ENCODE measurements at regions not wholly inside any gene's neighbourhood (a gene's known extent, or its start where the extent isn't known, plus 50 kb on each side); places are given as distances from the start of the nearest gene placed in this dataset.
"Not testable (repeated sequence)": the region's sequence is repeated elsewhere in the genome, so short reads cannot be mapped to it uniquely, and the experiment has no call there.

DNA sequence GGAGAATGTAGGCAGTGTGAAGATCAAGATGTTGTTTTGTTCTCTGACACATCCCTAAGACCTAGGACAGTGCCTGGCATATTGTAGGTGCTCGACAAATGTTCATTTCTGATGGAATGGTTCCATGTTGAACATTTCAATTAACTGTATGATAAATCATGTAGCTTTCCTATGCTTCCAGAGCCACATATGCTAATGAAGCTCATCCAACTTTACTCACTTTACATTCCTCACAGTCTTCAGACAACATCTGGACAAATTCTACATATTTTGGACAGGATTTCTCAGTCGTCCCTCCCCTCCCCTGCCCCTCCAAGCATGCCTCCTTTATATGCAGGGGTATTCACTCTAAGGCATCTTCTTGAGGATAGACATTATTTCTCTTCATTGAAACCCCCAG lies 177.9 kb downstream of the BLID start:
- no peak for DNase-seq (ENCODE audit: low spot score)

DNA sequence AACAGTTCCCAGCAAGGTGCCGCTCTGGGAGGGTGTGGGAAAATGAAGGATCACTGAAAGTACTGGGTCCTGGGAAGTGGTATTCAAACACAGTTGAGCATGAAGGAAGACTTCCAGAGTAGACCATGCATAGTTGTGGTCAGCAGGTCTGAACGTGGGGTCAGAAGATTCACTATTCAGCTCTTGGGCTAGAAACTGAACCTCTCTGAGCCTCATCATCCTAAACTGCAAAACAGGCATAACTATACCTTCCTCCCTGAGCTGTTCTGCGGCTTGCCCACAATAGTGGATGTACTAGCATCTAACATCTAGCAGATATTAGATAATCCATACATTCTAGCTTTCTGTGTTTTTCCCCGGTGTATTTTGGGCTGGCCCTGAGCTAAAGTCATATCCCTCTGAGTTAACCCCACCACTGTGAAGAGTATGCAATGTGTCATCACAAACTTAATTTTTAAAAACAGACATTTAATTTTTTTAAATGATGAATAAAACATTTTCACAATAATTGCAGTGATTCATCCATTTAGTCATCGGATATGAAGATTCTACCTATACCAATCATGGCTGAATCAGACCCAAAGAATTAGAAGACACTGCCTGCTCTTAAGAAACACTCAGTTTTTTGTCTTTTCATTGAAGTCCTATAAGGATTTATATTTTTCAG lies 179.1 kb downstream of the BLID start:
- DNase-seq (ENCODE audit: low spot score) = peak; percentile 44

DNA sequence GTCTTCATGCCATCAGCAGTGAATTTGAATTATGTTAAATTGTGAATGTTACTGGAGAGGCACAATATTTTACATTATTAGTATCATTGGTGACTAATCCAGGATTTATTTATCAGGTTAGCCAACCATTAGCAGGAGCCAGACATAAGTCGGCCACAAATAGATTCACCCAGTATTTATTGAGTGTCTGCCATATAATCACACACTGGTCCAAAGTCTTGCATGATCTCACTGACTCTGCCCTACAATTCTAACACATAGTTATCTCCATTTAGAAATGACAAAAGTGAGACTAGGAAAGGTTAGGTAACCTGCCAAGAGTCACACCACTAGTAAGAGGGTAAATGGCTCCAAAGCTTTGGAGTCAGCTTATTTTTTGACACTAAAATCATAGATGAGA lies 179.6 kb downstream of the BLID start:
- DNase-seq (ENCODE audit: low spot score) = no peak

DNA sequence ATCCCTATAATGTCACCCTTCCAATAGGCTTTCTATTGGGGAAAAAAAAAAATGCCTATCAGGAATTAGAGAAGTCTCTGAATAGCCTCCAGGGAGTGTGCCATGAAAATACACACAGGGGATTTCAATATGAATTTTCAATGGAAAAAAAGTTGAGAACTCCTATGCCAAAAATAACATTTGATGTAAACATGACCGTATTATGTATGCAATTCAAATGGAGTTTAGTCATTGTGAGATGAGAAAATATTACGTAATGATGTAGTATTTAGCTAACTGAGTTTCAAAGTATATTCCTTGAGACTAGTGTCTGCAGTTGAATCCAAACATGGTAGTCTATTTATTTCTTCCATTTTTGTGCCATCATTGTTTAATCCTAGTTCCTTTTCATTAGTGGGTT lies 182.3 kb downstream of the BLID start:
- no peak for DNase-seq (ENCODE audit: low spot score)

DNA sequence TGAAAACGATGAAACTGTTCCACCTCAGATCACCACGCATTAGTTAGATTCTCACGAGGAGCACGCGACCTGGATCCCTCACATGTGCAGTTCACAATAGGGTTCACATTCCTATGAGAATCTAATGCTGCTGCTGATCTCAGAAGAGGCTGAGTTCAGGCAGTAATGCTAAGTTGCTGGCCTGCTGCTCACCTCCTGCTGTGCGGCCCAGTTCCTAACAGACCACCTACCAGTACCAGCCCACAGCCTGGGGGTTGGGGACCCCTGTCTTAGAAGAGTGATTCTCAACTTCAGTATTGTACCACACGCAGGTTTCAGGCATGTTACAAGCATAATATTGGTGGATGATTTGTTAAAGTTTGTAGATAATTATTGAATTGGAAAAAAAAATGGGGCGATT lies 182.7 kb downstream of the BLID start:
- DNase-seq (ENCODE audit: low spot score) = no peak

DNA sequence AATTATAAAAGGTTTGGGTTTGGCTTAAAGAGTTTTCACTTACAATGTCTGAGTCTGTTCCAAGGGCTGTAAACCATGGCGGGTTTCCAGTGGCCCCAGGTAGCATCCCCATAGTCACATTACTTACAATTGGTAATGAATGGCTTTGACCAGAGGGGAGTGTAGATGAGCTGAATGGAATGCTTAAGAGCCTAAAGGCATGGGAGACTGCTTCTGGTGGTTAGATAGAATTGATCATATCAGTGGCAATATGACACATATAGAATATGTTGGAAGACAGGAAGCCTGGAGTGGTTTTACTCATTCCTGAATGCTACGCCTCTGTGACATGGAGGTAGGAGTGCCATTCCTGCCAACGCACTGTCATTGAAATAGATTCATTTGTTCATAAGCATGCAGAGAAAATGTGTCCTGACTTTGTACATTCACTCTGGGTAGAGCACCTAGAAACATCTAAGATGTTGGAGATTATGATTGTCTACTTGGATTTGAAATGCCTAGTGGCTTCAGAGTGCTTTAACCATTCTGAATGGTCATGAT lies 183.3 kb downstream of the BLID start:
- no peak for DNase-seq (ENCODE audit: low spot score)

DNA sequence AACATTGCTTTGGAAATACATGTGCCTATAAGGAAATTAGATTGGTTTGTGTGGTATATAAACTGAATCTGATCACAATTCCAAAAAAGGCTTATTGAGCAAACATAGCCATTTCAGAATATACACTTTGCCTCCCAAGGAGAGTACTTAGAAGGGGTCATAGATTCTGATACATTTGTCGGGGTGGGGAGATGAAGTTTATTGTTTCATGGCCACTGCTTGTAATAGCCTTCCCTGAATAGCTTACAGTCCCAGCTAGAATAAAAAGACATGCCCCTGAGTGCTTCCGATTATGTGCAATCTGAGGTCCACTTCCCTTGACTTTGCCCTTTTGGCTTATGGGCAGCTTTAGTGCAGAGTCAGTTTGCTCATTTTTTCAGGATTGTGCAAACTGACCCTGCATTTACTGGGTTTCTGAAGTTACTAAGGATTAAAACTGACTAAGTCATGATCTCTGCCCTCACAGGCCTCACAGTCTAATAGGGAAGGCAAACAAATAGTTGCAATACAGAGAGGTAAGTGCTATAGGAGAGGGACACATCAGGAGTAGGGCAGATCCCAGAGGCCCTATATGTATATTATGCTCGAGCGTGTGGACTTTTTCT lies 184.2 kb downstream of the BLID start:
- no peak for DNase-seq (ENCODE audit: low spot score)

DNA sequence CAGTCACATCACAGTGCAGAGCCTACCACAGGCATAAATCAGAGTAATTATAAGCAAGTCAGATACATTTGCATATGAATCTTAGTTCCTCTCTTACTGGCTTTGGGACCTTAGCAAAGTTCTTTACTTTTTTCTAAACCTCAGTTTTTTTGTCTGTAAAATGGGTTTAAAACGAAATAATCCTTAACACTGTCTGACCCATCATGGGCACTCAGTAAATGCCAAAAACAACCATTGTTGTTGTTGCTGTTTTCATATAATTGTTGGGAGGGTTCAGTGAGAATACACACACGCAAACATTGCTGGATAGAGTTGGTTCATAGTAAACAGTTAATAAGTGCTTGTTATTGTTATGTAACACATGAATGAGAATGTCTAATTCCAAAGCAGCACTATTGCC lies 184.9 kb downstream of the BLID start:
- no peak for DNase-seq (ENCODE audit: low spot score)

DNA sequence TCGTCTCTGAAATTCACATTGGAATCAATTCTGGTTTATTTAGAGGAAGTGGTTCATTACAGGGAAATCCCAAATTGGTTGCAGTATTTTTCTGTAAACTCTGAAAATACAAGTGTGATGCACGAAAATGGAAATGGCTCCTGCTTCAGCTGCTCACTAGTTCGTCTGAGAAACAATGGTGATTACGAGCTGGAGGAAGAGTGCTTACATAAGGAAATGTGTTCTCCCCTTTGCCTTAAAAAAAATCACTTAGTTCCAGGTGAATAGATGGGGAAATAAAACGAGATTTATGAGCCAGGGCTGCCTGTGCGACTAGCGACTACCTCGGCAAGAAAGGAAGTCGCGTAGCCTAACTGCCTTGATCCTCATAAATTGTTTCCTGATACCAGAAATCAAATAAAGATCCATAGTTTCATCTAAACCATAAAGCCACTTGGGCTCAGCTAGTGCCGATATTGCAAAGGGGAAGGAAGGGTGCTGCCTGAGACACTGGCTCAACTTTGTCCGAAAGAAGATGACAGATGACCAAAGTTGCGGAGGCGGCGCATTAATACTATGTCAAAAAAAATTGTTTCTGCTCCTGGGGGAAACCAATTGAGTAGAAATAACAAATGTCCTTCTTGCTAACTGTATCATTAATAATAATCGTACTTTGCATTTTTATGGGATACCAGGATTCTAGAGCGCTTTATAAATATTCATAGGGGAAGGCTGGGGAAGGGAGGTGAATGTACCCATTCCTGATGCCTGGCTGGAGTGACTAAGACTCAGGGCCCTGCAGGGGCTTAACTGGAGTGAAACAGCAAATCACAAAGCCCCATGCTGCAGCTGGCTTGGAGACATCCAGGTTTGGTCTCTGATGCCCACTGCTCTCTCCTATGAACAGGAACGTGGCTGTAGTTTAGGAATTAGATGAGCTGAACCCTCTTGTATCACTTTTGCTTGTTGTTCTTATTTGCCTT lies 185.7 kb downstream of the BLID start:
- DNase-seq (ENCODE audit: low spot score) = no peak

DNA sequence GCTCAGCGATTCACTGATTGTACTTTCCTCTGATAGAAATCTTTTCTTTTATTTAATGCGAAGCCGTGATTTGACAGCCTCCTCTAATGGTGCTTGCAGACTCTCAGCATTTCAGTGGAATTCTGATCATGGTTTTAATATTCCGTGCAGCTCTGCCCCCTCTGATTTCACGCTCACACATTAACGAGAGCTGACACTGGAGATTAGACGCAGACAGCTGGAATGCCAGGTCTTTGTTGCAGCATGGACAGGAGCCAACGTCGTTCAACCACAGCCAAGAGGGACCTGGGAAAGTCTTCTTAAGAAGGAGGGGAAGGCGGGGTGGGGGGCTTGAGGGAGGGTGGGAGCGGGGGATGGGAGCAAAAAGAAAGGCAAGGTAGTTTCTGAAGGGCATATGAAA lies 186.4 kb downstream of the BLID start:
- DNase-seq (ENCODE audit: low spot score) = no peak

DNA sequence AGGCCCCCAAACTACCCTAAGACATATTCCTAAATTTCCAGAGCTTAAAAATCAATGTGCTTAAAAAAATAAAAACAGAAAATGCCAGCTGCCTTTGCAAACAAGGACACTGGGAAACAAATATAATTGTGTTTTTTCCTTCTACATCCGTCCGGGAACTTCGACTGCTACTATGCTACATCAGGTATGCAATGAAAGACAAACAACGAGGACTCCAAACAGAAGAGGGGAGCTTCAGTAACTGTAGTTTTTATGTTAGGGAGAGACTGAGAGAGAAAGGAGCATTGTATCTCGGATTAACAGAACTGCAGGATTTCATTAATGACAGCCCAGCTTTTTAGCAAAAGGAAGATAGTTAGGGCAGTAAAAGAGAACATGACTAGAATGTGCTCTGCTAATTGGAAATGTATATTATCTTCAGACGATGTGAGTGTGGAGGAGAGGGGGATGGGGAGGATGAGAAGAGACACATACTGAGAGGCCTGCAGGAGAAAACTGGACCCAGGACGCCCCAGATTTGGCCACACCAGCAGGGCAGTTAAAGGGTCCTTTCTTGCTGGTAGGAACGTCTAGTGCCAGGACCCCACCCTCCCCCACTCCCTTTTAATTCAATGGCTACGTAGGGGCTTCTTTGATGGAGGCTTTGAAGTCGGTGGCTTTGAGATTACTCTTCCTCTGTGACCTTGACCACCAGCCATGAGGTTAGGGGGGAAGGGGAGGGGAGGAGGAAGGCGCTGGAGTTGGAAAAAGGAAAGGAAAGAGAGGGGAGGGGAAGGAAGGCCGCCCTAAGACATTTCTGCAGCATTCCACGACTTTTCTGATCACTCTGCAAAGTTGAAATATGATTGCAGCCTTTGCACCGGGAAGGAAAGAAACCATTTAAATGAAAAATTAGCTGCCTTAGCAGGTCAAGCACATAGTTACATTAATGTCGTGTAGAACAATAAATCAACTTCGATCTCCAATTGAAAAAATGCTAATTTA lies 187.1 kb downstream of the BLID start:
- no peak for DNase-seq (ENCODE audit: low spot score)

DNA sequence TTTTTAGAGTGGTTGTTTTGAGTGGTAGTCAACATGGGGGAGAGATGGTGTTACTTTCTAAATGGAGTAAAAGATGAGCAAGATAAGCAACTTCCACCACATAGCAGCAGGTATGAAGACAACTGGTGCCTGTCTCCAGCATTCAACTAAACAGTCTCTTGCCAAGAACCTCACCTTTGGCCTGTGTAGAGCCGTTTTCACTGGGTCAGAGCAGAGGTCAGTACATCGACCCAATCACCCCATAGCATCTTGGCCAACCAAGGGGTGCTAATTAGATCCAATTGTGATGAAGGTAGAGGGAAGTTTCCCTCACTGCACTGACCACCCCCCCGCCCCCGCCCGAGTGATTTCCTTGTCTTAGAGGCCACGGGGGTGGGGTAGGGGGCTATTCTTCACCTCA lies 188.2 kb downstream of the BLID start:
- DNase-seq (ENCODE audit: low spot score) = no peak

DNA sequence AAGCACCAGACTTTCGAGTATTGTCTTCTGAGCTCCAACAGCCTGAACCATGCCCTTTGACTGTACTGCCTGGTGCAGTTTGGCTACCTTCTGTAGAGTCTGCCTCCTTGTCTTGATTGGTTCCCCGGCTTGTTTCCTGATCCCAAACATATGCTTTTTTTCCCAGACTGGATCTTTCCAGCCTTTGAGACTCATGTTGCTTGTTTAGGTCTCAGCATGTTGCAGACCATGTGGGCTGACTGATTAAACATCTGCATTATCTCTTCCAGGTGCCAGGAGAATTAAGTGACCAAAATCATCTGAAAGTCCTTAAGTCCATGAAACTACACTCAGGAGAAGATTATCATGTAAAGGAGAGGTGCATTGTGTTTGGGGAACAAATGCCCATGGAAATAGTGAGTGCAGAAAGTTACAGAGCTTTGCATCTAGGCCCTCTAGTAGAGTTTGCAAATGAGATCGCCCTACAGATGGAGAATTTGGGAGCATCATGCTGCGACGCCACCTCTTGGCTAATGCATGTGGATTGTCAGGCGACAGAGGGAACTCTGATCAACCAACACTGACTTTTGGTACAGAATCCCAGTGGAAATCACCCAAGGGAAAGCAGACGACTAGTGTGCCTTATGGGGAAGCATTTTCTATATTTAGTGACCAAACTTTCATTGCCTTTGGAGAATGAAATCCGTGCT lies 188.8 kb downstream of the BLID start:
- DNase-seq (ENCODE audit: low spot score) = no peak

DNA sequence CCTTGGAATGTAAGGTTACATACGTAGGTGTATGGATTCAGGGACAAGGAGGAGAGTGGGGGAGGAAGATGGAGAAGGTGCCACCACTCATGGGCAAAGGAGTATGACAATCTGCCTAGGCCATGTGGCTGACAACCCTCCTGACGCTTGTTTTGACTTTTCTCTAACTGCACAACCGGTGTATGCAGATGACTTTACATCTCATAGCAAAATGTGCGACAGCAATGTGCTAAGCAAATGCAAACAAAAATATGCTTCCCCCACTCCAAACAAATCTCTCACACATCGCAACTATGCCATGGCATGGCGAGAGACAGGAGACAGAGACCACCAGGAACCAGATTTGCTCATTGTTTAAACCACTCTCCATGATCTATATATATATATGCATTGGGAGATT lies 191.8 kb downstream of the BLID start:
- DNase-seq (ENCODE audit: low spot score) = no peak

DNA sequence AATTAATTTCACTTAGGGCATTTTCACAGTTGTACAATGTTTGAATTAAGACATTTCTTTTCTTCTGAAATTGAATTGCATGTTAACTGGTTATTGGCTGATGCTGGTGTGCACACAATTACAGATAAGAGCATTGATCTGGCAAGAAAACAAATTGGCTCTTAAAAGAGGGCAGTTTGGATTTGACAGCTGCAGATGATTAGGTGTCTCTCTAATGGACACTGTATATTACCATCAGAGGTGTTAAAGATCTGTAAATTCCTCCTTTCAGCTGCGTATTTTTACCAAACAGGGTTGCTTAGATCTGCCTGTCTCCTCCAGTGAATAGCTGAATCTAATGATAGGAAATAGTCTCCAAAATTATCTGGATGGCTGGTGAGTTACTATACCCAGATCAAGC lies 198.5 kb downstream of the BLID start:
- no peak for DNase-seq (ENCODE audit: low spot score)

DNA sequence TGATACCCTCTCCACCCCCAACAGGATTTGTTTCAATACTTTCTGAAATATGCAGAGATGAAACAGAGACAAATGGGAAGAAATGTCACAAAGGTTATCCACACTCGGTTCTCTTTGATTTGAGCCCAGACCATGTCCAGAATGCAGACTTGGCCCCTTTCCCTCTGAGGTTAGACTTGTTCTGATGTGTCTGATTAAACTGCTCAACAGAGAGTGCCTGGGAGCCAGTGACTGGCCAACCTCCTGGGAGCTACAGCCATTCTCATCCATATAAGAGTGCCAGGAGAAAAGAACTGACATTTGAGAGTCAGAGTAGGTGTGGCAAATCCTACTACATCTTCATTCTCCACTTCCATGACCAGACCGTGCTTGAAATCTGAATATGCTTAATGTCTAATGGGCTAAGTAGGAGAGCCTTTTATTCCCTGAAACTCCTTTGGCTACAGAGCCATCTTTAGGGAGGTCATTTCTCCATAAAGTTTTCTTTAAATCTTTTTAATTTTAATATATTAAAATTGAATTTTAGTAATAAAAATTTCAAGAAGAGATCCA lies 201.4 kb downstream of the BLID start:
- DNase-seq (ENCODE audit: low spot score) = no peak

DNA sequence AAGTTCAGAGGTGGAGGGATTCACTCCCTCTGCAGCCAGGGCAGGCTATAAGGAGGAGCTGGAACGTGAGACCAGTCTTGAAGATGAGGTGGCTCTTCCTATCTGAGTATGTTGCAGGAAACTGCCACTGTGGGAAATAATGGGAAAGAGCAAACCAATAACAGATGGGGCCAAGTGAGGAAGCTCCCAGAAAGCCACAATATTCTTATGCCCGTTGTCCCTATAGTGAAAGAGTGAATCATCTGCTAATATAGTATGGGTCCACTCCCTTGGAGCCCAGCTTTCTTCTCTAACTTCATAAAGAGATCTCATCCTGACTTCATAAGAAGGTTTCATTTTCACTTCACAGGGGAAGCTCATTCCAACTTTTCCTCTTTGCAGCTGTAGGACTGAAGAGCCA lies 206.4 kb downstream of the BLID start:
- no peak for DNase-seq (ENCODE audit: low spot score)

DNA sequence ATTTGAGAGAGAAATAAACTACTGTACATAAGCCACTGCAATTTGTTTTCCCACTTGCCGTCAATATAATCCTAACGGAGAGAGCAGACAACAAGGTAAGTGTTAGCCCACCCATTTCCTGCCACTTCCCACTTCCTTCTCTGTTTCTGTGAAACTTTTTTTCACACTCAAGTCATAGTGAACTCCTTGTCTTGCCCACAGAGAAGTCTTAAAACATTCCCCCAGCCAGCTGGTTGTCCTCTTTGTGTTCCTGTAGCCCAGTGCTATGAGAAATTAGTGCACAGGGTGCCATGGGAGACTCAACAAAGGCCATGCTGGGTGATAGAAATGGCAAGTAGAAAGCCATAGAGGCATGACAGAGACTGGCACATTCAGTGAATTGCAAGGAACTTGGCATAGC lies 208.6 kb downstream of the BLID start:
- DNase-seq (ENCODE audit: low spot score) = no peak

DNA sequence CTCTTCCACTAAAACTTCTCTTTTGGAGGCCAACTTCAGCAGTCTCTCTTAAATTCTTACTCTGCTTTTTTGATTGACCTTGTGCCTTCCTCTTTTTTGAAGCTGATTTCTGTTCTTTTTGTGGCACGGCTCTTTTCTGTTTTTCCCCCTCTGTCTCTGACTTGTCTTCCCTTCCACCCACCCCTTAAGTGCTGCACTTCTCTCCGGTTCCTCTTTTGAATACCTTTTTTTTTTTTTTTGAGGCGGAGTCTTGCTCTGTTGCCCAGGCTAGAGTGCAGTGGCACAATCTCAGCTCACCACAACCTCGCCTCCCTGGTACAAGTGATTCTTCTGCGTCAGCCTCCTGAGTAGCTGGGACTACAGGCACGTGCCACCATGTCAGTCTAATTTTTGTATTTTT lies 211.9 kb downstream of the BLID start:
- DNase-seq (ENCODE audit: low spot score) = no peak

DNA sequence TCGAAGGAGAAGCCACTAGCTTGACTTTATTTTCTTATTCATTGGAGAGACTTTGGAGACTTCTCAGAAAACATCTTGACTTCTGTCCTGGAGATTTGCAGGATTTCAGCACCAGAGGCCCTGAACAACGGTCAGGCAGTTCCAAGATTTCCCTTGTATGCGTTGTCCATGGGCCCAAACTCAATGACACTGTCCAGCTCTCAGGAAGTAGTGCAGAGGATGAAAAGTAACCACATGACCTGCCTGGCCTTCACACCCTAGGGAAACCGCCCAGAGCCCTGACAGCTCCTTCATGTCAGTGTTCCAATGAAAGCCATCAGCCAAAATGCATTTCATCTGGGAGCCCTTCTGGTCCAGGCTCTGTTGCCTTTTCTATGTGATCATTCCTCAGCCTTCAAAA lies 214.1 kb downstream of the BLID start:
- DNase-seq (ENCODE audit: low spot score) = no peak

DNA sequence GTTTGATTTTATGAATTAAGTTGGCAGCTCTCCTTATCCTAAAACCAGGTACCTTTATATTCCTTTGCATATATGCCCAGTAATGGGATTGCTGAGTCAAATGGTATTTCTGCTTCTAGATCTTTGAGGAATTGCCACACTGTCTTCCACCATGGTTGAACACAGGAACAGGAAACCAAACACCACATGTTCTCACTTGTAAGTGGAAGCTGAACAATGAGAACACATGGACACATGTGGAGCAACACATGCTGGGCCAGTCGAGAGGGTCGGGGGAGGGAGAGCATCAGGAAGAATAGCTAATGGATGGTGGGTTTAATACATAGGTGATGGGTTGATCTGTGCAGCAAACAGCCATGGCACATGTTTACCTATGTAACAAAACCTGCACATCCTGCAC lies 214.6 kb downstream of the BLID start:
- not testable (repeated sequence) for DNase-seq (ENCODE audit: low spot score)
